ENCODE measurements at regions not wholly inside any gene's neighbourhood (a gene's known extent, or its start where the extent isn't known, plus 50 kb on each side); places are given as distances from the start of the nearest gene placed in this dataset.

- TF ChIP-seq JUND (IDR thresholded peaks at IDR 0.05; ENCODE audit: borderline replicate concordance, low read depth, low read length) (no peak), JUND (tag; IDR thresholded peaks at IDR 0.05; ENCODE audit: borderline replicate concordance, low read depth, low read length) (no peak), ZNF121 (CRISPR knock-in tag; conservative IDR thresholded peaks at IDR 0.05) (no peak), HMG20A (CRISPR knock-in tag; conservative IDR thresholded peaks at IDR 0.05) (no peak), CTCF (IDR thresholded peaks at IDR 0.05 in 2 of 3, conservative IDR thresholded peaks at IDR 0.05 in 1 of 3; ENCODE audit: insufficient read depth in 2 of 3, low read depth in 1 of 3, low read length in 3 of 3) (no peak), MEF2A (IDR thresholded peaks at IDR 0.05; ENCODE audit: control insufficient read depth, low read depth, low read length) (no peak), POLR2B (IDR thresholded peaks at IDR 0.05; ENCODE audit: low read depth, partially characterized antibody) (no peak), NFE2 (IDR thresholded peaks at IDR 0.05; ENCODE audit: low read depth) (no peak), BHLHE40 (IDR thresholded peaks at IDR 0.05; ENCODE audit: low read length) (no peak), CHCHD3 (CRISPR knock-in tag; IDR thresholded peaks at IDR 0.05) (no peak), CREB1 (IDR thresholded peaks at IDR 0.05) (no peak), CREB1 (CRISPR knock-in tag; IDR thresholded peaks at IDR 0.05) (no peak), MYBL2 (IDR thresholded peaks at IDR 0.05; ENCODE audit: low read depth) (no peak), MYBL2 (CRISPR knock-in tag; IDR thresholded peaks at IDR 0.05; ENCODE audit: borderline replicate concordance) (no peak), MTF1 (CRISPR knock-in tag; IDR thresholded peaks at IDR 0.05; ENCODE audit: borderline replicate concordance) (no peak)
Measured at GRCh38 chr3:13252207-13252606, 167.9 kb downstream of the NUP210 start.

Measured in K562 (cell line).